ENCODE measurements at regions not wholly inside any gene's neighbourhood (a gene's known extent, or its start where the extent isn't known, plus 50 kb on each side); places are given as distances from the start of the nearest gene placed in this dataset.

DNA sequence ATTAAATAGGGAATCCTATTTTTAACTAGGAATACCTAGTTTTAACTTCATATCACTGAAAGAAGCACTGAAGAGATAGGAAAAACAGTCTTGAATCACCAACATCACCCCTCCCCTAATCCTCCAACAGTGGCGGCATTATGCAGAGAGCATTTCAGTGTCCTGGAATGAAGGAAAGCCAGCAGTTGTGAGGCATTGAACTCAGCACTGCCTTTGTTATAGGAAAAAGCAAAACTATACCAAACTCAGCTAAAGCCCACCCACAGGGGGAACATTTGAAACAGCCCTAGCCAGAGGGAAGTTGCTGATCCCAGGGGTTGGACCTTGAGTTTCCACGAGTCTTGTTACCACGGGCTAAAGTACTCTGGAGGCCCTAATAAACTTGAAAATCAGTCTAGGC lies 310.6 kb upstream of the EDIL3 start:
- Histone ChIP-seq H3K9me3 (ENCODE audit: control insufficient read depth in 2 of 2, insufficient read depth in 1 of 2, low read depth in 1 of 2, low read length in 1 of 2) (peaks cover 0 to 11% of the 10 kb centered on the region in 2 donors), H3K27me3 (ENCODE audit: control insufficient read depth in 3 of 3, insufficient read depth in 3 of 3, low read length in 3 of 3) (no peaks in the 10 kb centered on the region), H3K4me1 (ENCODE audit: control insufficient read depth in 3 of 3, insufficient read depth in 2 of 3, low read depth in 1 of 3, low read length in 2 of 3) (no peaks in the 10 kb centered on the region), H3K36me3 (ENCODE audit: control insufficient read depth in 3 of 3, insufficient read depth in 2 of 3, low read depth in 1 of 3, low read length in 3 of 3) (no peaks in the 10 kb centered on the region), H3K4me3 (ENCODE audit: low read depth in 1 of 3, low read length in 3 of 3) (no peak overlapping the region), H3K27ac (ENCODE audit: low read depth in 1 of 3, low read length in 2 of 3) (no peak overlapping the region)
- no peak for FAIRE-seq
- DNase-seq, result no peak
- WGBS, 3 donors, result 82 to 89% (median 82%) methylated on average over 3 of the region's 3 CpGs

GRCh38 chr5:84693256-84693655 lies 308.6 kb upstream of the EDIL3 start:
- H3K27ac ChIP-seq (ENCODE audit: low read depth in 1 of 3, low read length in 2 of 3), result no peak overlapping the region
- DNase-seq (no peak), FAIRE-seq (no peak)
- no peak overlapping the region for H3K4me3 ChIP-seq (ENCODE audit: low read depth in 1 of 3, low read length in 3 of 3)
- no peaks in the 10 kb centered on the region for H3K4me1 ChIP-seq (ENCODE audit: control insufficient read depth in 3 of 3, insufficient read depth in 2 of 3, low read depth in 1 of 3, low read length in 2 of 3)
- H3K36me3 ChIP-seq (ENCODE audit: control insufficient read depth in 3 of 3, insufficient read depth in 2 of 3, low read depth in 1 of 3, low read length in 3 of 3), result no peaks in the 10 kb centered on the region
- H3K9me3 ChIP-seq (ENCODE audit: control insufficient read depth in 2 of 2, insufficient read depth in 1 of 2, low read depth in 1 of 2, low read length in 1 of 2), result peaks cover 0 to 11% of the 10 kb centered on the region in 2 donors
- 72 to 81% (median 79%) methylated on average over 4 of the region's 4 CpGs for WGBS, 3 donors
- H3K27me3 ChIP-seq (ENCODE audit: control insufficient read depth in 3 of 3, insufficient read depth in 3 of 3, low read length in 3 of 3), result no peaks in the 10 kb centered on the region

GRCh38 chr5:84688566-84688965 lies 303.9 kb upstream of the EDIL3 start:
- H3K9me3 ChIP-seq (ENCODE audit: control insufficient read depth in 2 of 2, insufficient read depth in 1 of 2, low read depth in 1 of 2, low read length in 1 of 2), result peaks cover 0 to 2% of the 10 kb centered on the region in 2 donors
- no peaks in the 10 kb centered on the region for H3K4me1 ChIP-seq (ENCODE audit: control insufficient read depth in 3 of 3, insufficient read depth in 2 of 3, low read depth in 1 of 3, low read length in 2 of 3)
- no peaks in the 10 kb centered on the region for H3K36me3 ChIP-seq (ENCODE audit: control insufficient read depth in 3 of 3, insufficient read depth in 2 of 3, low read depth in 1 of 3, low read length in 3 of 3)
- H3K4me3 ChIP-seq (ENCODE audit: low read depth in 1 of 3, low read length in 3 of 3), result no peak overlapping the region
- FAIRE-seq (no peak), DNase-seq (no peak)
- H3K27ac ChIP-seq (ENCODE audit: low read depth in 1 of 3, low read length in 2 of 3), result no peak overlapping the region
- WGBS, 3 donors, result 35 to 40% (median 37%) methylated on average over 3 of the region's 3 CpGs
- no peaks in the 10 kb centered on the region for H3K27me3 ChIP-seq (ENCODE audit: control insufficient read depth in 3 of 3, insufficient read depth in 3 of 3, low read length in 3 of 3)

GRCh38 chr5:84685121-84685894 lies 300.6 kb upstream of the EDIL3 start:
- peaks cover 0 to 2% of the 10 kb centered on the region in 2 donors for H3K9me3 ChIP-seq (ENCODE audit: control insufficient read depth in 2 of 2, insufficient read depth in 1 of 2, low read depth in 1 of 2, low read length in 1 of 2)
- 47 to 66% (median 58%) methylated on average over 6 of the region's 6 CpGs for WGBS, 3 donors
- no peak for DNase-seq
- H3K4me3 ChIP-seq (ENCODE audit: low read depth in 1 of 3, low read length in 3 of 3), result no peak overlapping the region
- H3K27me3 ChIP-seq (ENCODE audit: control insufficient read depth in 3 of 3, insufficient read depth in 3 of 3, low read length in 3 of 3), result no peaks in the 10 kb centered on the region
- FAIRE-seq, result no peak
- no peaks in the 10 kb centered on the region for H3K36me3 ChIP-seq (ENCODE audit: control insufficient read depth in 3 of 3, insufficient read depth in 2 of 3, low read depth in 1 of 3, low read length in 3 of 3)
- H3K4me1 ChIP-seq (ENCODE audit: control insufficient read depth in 3 of 3, insufficient read depth in 2 of 3, low read depth in 1 of 3, low read length in 2 of 3), result no peaks in the 10 kb centered on the region
- H3K27ac ChIP-seq (ENCODE audit: low read depth in 1 of 3, low read length in 2 of 3), result no peak overlapping the region

DNA sequence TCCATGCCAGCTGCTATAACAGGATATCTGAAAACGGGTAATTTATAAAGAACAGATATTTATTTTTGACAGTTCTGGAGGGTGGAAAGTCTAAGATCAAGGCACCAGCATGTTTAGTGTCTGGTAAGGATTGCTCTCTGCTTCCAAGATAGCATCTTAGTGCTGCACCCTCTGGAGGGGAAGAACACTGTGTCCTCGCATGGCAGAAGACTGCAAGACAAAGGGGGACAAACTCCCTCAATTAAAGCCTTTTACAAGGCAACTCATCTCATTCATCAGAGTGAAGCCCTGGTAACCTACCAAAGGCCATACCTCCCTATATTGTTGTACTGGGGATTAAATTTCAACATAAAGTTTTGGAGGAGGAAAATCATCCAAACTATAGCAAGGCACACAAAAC lies 298.9 kb upstream of the EDIL3 start:
- no peaks in the 10 kb centered on the region for H3K4me1 ChIP-seq (ENCODE audit: control insufficient read depth in 3 of 3, insufficient read depth in 2 of 3, low read depth in 1 of 3, low read length in 2 of 3)
- FAIRE-seq, result no peak
- H3K36me3 ChIP-seq (ENCODE audit: control insufficient read depth in 3 of 3, insufficient read depth in 2 of 3, low read depth in 1 of 3, low read length in 3 of 3), result no peaks in the 10 kb centered on the region
- peaks cover 0 to 2% of the 10 kb centered on the region in 2 donors for H3K9me3 ChIP-seq (ENCODE audit: control insufficient read depth in 2 of 2, insufficient read depth in 1 of 2, low read depth in 1 of 2, low read length in 1 of 2)
- WGBS, 3 donors, result 64 to 79% (median 65%) methylated on average over 2 of the region's 2 CpGs
- H3K27me3 ChIP-seq (ENCODE audit: control insufficient read depth in 3 of 3, insufficient read depth in 3 of 3, low read length in 3 of 3), result no peaks in the 10 kb centered on the region
- DNase-seq, result no peak
- no peak overlapping the region for H3K4me3 ChIP-seq (ENCODE audit: low read depth in 1 of 3, low read length in 3 of 3)
- no peak overlapping the region for H3K27ac ChIP-seq (ENCODE audit: low read depth in 1 of 3, low read length in 2 of 3)

DNA sequence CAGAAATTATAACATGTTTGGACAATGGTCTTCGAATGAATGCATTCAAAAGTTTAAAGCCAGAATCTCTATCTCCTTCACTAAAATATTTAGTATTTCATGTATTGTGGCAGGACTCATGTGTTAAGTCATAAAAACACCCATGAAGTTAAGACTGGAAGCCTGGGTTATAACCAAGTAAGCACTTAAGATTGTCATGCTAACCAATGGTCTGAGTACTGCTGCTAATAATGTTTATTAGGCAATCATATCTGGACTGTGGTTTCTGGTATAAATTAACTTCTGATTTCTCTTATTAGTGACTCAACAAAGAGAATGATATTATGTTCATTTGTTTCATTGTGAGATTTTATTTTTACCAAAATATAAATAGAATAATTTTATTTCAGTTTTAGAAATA lies 297.9 kb upstream of the EDIL3 start:
- 49 to 84% (median 81%) methylated on average over 1 of the region's 1 CpG for WGBS, 3 donors
- Histone ChIP-seq H3K4me1 (ENCODE audit: control insufficient read depth in 3 of 3, insufficient read depth in 2 of 3, low read depth in 1 of 3, low read length in 2 of 3) (no peaks in the 10 kb centered on the region), H3K27me3 (ENCODE audit: control insufficient read depth in 3 of 3, insufficient read depth in 3 of 3, low read length in 3 of 3) (no peaks in the 10 kb centered on the region), H3K4me3 (ENCODE audit: low read depth in 1 of 3, low read length in 3 of 3) (no peak overlapping the region), H3K36me3 (ENCODE audit: control insufficient read depth in 3 of 3, insufficient read depth in 2 of 3, low read depth in 1 of 3, low read length in 3 of 3) (no peaks in the 10 kb centered on the region), H3K27ac (ENCODE audit: low read depth in 1 of 3, low read length in 2 of 3) (no peak overlapping the region), H3K9me3 (ENCODE audit: control insufficient read depth in 2 of 2, insufficient read depth in 1 of 2, low read depth in 1 of 2, low read length in 1 of 2) (peaks cover 0 to 2% of the 10 kb centered on the region in 2 donors)
- DNase-seq, result no peak
- FAIRE-seq, result peak; percentile 62

GRCh38 chr5:84680908-84681307 lies 296.2 kb upstream of the EDIL3 start:
- H3K9me3 ChIP-seq (ENCODE audit: control insufficient read depth in 2 of 2, insufficient read depth in 1 of 2, low read depth in 1 of 2, low read length in 1 of 2), result no peaks in the 10 kb centered on the region
- H3K36me3 ChIP-seq (ENCODE audit: control insufficient read depth in 3 of 3, insufficient read depth in 2 of 3, low read depth in 1 of 3, low read length in 3 of 3), result no peaks in the 10 kb centered on the region
- no peaks in the 10 kb centered on the region for H3K4me1 ChIP-seq (ENCODE audit: control insufficient read depth in 3 of 3, insufficient read depth in 2 of 3, low read depth in 1 of 3, low read length in 2 of 3)
- H3K27ac ChIP-seq (ENCODE audit: low read depth in 1 of 3, low read length in 2 of 3), result no peak overlapping the region
- no peak overlapping the region for H3K4me3 ChIP-seq (ENCODE audit: low read depth in 1 of 3, low read length in 3 of 3)
- FAIRE-seq, result no peak
- no peaks in the 10 kb centered on the region for H3K27me3 ChIP-seq (ENCODE audit: control insufficient read depth in 3 of 3, insufficient read depth in 3 of 3, low read length in 3 of 3)
- no peak for DNase-seq

- Histone ChIP-seq H3K9me3 (ENCODE audit: control insufficient read depth in 2 of 2, insufficient read depth in 1 of 2, low read depth in 1 of 2, low read length in 1 of 2) (peaks cover 0 to 9% of the 10 kb centered on the region in 2 donors), H3K27me3 (ENCODE audit: control insufficient read depth in 3 of 3, insufficient read depth in 3 of 3, low read length in 3 of 3) (no peaks in the 10 kb centered on the region), H3K4me1 (ENCODE audit: control insufficient read depth in 3 of 3, insufficient read depth in 2 of 3, low read depth in 1 of 3, low read length in 2 of 3) (no peaks in the 10 kb centered on the region), H3K27ac (ENCODE audit: low read depth in 1 of 3, low read length in 2 of 3) (no peak overlapping the region), H3K36me3 (ENCODE audit: control insufficient read depth in 3 of 3, insufficient read depth in 2 of 3, low read depth in 1 of 3, low read length in 3 of 3) (no peaks in the 10 kb centered on the region), H3K4me3 (ENCODE audit: low read depth in 1 of 3, low read length in 3 of 3) (no peak overlapping the region)
- WGBS, 3 donors, result 78 to 86% (median 80%) methylated on average over 3 of the region's 3 CpGs
- FAIRE-seq (no peak), DNase-seq (no peak)
These were observed 289.1 kb upstream of the EDIL3 start for GRCh38 chr5:84673785-84674184.

DNA sequence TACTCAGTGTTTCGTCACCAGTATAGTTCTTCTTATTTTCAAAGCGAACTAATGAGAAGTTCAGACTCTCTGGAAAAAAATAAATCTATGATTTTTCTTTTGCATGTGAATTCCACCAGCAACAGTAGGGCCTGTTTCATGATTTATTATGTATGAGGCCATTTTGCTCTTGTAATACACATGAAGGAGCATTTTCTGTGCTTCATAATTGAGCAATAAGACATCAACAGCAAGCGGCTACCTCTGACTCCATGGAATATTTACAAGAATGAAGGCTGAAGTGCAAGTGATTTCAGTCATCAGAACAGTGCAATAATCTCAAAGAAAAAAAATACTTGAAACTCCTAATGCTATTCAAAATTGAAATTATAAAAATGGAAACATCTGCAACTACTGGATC lies 282.9 kb upstream of the EDIL3 start:
- WGBS, 3 donors, result 88 to 94% (median 93%) methylated on average over 3 of the region's 3 CpGs
- no peak overlapping the region for H3K27ac ChIP-seq (ENCODE audit: low read depth in 1 of 3, low read length in 2 of 3)

More for the DNA sequence above, 282.9 kb upstream of the EDIL3 start:
- no peak for FAIRE-seq
- Histone ChIP-seq H3K4me3 (ENCODE audit: low read depth in 1 of 3, low read length in 3 of 3) (no peak overlapping the region), H3K27me3 (ENCODE audit: control insufficient read depth in 3 of 3, insufficient read depth in 3 of 3, low read length in 3 of 3) (no peaks in the 10 kb centered on the region), H3K9me3 (ENCODE audit: control insufficient read depth in 2 of 2, insufficient read depth in 1 of 2, low read depth in 1 of 2, low read length in 1 of 2) (peaks cover 0 to 9% of the 10 kb centered on the region in 2 donors), H3K36me3 (ENCODE audit: control insufficient read depth in 3 of 3, insufficient read depth in 2 of 3, low read depth in 1 of 3, low read length in 3 of 3) (no peaks in the 10 kb centered on the region), H3K4me1 (ENCODE audit: control insufficient read depth in 3 of 3, insufficient read depth in 2 of 3, low read depth in 1 of 3, low read length in 2 of 3) (no peaks in the 10 kb centered on the region)
- DNase-seq, result no peak
